Endothelial cell of umbilical vein (primary cell): ENCODE measurements at regions not wholly inside any gene's neighbourhood (a gene's known extent, or its start where the extent isn't known, plus 50 kb on each side); places are given as distances from the start of the nearest gene placed in this dataset.

Experiments
- BruUV-seq: library from RNA; stranded (reverse); fragments of 400-500 nt; replicated peaks from 2 replicates; lab custom pipeline; 2021; lab: Mats Ljungman, UMichigan
- CTCF ChIA-PET: fragments of 300-600, 350-600 bp; sonication (Branson Sonifier 250); formaldehyde crosslinking; loops from one replicate; lab custom pipeline; 2021; ENCODE audit warnings: antibody characterized with exemption, inconsistent platforms; lab: Charles Lee
- POLR2A ChIA-PET: fragments of 300-600, 350-600 bp; sonication (Branson Sonifier 250); formaldehyde crosslinking; loops from one replicate; lab custom pipeline; 2021; ENCODE audit warnings: antibody characterized with exemption, inconsistent platforms; lab: Charles Lee
- DNase-seq: peaks from one replicate; pipeline ENCODE4 v3.0.0-alpha.2; 2011; ENCODE audit warnings: low read depth, low spot score
- FAIRE-seq: peaks from 2 replicates; lab custom pipeline; 2011; peaks lifted over from hg19 to GRCh38; lab: Jason Lieb, UNC
- H2AFZ ChIP-seq: 2 replicates; pipeline ENCODE4 v1.6.0; 2012; ENCODE audit warnings: low read depth, low read length, control low read depth, inconsistent platforms
- H3K27ac ChIP-seq: 2 replicates; pipeline ENCODE4 v1.5.1; 2011; ENCODE audit warnings: low read depth, mild to moderate bottlenecking, control low read depth, low read length, moderate library complexity; ENCODE audit not compliant: insufficient read depth
- H3K27me3 ChIP-seq, 2 experiments: 2 replicates each; pipeline versions ENCODE4 v1.6.0 to v1.6.1; 2011; ENCODE audit warnings: low read length in 2 of 2, mixed read lengths in 1 of 2; ENCODE audit not compliant: control insufficient read depth in 2 of 2, insufficient read depth in 2 of 2
- H3K36me3 ChIP-seq, 2 experiments: 2 replicates in 1 of 2; 3 replicates in 1 of 2; pipeline ENCODE4 v1.5.1; 2011; ENCODE audit warnings: low read length in 2 of 2, mild to moderate bottlenecking in 1 of 2, moderate library complexity in 1 of 2; ENCODE audit not compliant: control insufficient read depth in 2 of 2, insufficient read depth in 2 of 2; ENCODE audit errors: extremely low read depth in 1 of 2
- H3K4me1 ChIP-seq: 3 replicates; pipeline ENCODE4 v1.5.1; 2011; ENCODE audit warnings: mild to moderate bottlenecking, low read length; ENCODE audit not compliant: control insufficient read depth, insufficient read depth; ENCODE audit errors: extremely low read depth
- H3K4me2 ChIP-seq: 2 replicates; pipeline ENCODE4 v1.6.1; 2011; ENCODE audit warnings: low read length, control low read depth, mixed read lengths; ENCODE audit not compliant: insufficient read depth
- H3K4me3 ChIP-seq, 3 experiments: fragments of 200-600 bp in 1 of 3; sonication (generic), shearing (Covaris generic) in 1 of 3; replicated peaks in 1 of 3; 2 replicates each; pipeline ENCODE4 v1.5.1; 2011 to 2016; ENCODE audit warnings: control low read depth in 3 of 3, low read length in 3 of 3, mild to moderate bottlenecking in 2 of 3, inconsistent platforms in 1 of 3, low read depth in 1 of 3, moderate library complexity in 1 of 3; ENCODE audit not compliant: insufficient read depth in 1 of 3
- H3K79me2 ChIP-seq: 2 replicates; pipeline ENCODE4 v1.6.0; 2012; ENCODE audit warnings: low read length, inconsistent platforms; ENCODE audit not compliant: control insufficient read depth, insufficient read depth
- H3K9ac ChIP-seq: replicated peaks from 2 replicates; pipeline ENCODE3; 2011; ENCODE audit warnings: low read length, control low read depth; ENCODE audit not compliant: insufficient read depth; ENCODE audit errors: extremely low read depth
- H3K9me1 ChIP-seq: replicated peaks from 3 replicates; pipeline ENCODE4 v1.6.0; 2011; ENCODE audit warnings: mild to moderate bottlenecking, low read length; ENCODE audit not compliant: control insufficient read depth, insufficient read depth; ENCODE audit errors: extremely low read depth
- H3K9me3 ChIP-seq: replicated peaks from 2 replicates; pipeline ENCODE4 v1.5.1; 2012; ENCODE audit warnings: low read length, inconsistent platforms; ENCODE audit not compliant: control insufficient read depth, insufficient read depth
- H4K20me1 ChIP-seq: replicated peaks from 2 replicates; pipeline ENCODE3; 2011; ENCODE audit warnings: mild to moderate bottlenecking, low read length; ENCODE audit not compliant: control insufficient read depth, insufficient read depth; ENCODE audit errors: extremely low read depth
- FOS ChIP-seq: IDR thresholded peaks from 2 replicates; pipeline ENCODE4 v1.6.1; 2011; ENCODE audit warnings: mild to moderate bottlenecking, low read length, moderate library complexity, borderline replicate concordance; ENCODE audit not compliant: insufficient read depth
- GATA2 ChIP-seq: IDR thresholded peaks from 2 replicates; pipeline ENCODE4 v1.7.0; 2011; ENCODE audit warnings: low read depth, mild to moderate bottlenecking, moderate library complexity, mixed read lengths, low read length; ENCODE audit not compliant: insufficient read length, insufficient read depth
- dilution Hi-C: fragments of 300-500 bp; cut with MboI; formaldehyde crosslinking; loops from one replicate; pipeline ENCODE4 v1.15.0; 2019; ENCODE audit warnings: low sequenced_read_pairs; ENCODE audit not compliant: extremely low pct_ligation_motif_present
- intact Hi-C: fragments of 100-400 bp; cut with micrococcal nuclease; formaldehyde crosslinking; loops from one replicate; pipeline ENCODE4 v1.10.0; 2022
- TF ChIP-seq, protein P1 (sequence below): IDR thresholded peaks from 2 replicates; pipeline ENCODE4 v1.6.1; 2011; ENCODE audit not compliant: insufficient read depth, insufficient read length
- TF ChIP-seq, protein P2 (sequence below), 2 donors: IDR thresholded peaks; 1 replicate in 1 of 2; 2 replicates in 1 of 2; pipeline ENCODE4 v1.5.1; 2011; ENCODE audit warnings: low read length in 2 of 2, mild to moderate bottlenecking in 2 of 2, moderate library complexity in 2 of 2, control low read depth in 1 of 2, inconsistent platforms in 1 of 2, low read depth in 1 of 2; ENCODE audit not compliant: insufficient read depth in 1 of 2; ENCODE audit errors: extremely low read depth in 1 of 2

DNA sequence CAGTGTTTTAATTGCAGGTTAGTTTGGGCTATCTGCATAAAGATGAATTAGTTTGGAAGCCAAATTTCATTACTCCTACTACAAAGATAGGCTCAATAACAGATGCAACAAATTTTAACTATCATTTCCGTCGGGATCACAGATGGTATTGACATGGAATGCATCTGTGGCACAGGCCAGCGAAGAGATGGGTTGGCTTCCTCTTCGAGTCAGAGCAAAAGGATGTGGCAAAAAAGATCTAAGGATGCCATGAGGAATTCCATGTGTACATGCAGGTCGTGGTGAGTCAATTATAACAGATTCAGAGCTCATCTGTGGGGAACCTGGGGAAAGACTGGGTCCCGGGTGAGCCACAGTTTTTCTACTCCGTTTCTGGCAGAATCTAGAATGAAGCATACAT is 83.0 kb upstream of the CITED2 start:
- no peak for DNase-seq
- no peaks in the 10 kb centered on the region for H3K36me3 ChIP-seq
- no peak overlapping the region for H3K4me3 ChIP-seq
- POLR2A ChIA-PET, result no interaction called here
- no peaks in the 10 kb centered on the region for H3K79me2 ChIP-seq
- BruUV-seq, result no TSS peak
- no peaks in the 10 kb centered on the region for H3K27me3 ChIP-seq
- no peaks in the 10 kb centered on the region for H4K20me1 ChIP-seq
- H2AFZ ChIP-seq, result no peak overlapping the region
- TF ChIP-seq, protein P1, sequence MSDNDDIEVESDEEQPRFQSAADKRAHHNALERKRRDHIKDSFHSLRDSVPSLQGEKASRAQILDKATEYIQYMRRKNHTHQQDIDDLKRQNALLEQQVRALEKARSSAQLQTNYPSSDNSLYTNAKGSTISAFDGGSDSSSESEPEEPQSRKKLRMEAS, result no peak
- TF ChIP-seq, protein P2, sequence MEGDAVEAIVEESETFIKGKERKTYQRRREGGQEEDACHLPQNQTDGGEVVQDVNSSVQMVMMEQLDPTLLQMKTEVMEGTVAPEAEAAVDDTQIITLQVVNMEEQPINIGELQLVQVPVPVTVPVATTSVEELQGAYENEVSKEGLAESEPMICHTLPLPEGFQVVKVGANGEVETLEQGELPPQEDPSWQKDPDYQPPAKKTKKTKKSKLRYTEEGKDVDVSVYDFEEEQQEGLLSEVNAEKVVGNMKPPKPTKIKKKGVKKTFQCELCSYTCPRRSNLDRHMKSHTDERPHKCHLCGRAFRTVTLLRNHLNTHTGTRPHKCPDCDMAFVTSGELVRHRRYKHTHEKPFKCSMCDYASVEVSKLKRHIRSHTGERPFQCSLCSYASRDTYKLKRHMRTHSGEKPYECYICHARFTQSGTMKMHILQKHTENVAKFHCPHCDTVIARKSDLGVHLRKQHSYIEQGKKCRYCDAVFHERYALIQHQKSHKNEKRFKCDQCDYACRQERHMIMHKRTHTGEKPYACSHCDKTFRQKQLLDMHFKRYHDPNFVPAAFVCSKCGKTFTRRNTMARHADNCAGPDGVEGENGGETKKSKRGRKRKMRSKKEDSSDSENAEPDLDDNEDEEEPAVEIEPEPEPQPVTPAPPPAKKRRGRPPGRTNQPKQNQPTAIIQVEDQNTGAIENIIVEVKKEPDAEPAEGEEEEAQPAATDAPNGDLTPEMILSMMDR (IDR thresholded peaks at IDR 0.05; ENCODE audit: extremely low read depth in 1 of 2, insufficient read depth in 1 of 2, low read depth in 1 of 2, low read length in 2 of 2), result no peak
- no peak for TF ChIP-seq GATA2
- H3K9me3 ChIP-seq, result no peaks in the 10 kb centered on the region
- H3K27ac ChIP-seq, result no peak overlapping the region
- no peak for FAIRE-seq
- no peaks in the 10 kb centered on the region for H3K9me1 ChIP-seq
- CTCF ChIA-PET, result no interaction called here
- intact Hi-C loops (no loop called here), dilution Hi-C loops (no loop called here)
- H3K4me1 ChIP-seq, result peaks cover 3% of the 10 kb centered on the region
- no peak overlapping the region for H3K4me2 ChIP-seq
- no peak overlapping the region for H3K9ac ChIP-seq

DNA sequence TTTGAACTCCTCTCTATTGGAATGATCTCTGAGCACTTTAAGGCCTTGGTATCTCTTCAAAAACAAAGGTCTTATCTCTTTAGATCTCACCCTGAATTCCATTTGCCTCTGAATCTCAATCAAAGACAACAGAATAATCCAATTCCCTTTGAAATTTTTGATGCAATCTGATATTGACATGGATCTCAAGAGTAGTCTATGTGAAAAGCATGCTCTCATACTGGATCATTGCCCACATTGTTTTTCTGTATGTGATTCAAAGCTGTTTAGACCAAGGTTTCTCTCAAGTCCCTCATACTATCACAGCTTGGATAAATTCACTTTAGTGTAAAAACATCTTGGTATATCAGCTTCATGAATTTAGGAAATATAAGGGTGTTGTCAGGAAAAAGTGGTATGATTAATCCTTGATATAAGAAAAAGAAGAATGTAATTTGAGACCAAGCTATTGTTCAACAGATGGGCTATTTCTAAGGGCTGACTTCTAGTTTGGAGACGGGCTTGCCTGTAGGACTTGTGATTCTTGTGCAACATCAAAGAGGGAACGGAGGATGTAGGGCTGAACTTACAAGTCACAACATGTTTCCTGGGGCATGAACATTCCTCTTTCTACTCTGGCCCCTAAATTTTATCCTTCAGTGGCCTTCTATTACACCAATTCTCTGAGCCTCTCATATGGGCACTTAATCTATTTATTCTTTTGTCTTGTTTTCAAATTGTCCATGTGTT is 77.9 kb upstream of the CITED2 start:
- Histone ChIP-seq H3K9ac (peak overlapping the region; percentile 16), H3K4me2 (peak overlapping the region; percentile 55), H3K27me3 (no peaks in the 10 kb centered on the region), H3K9me3 (no peaks in the 10 kb centered on the region), H2AFZ (peak overlapping the region; percentile 94), H3K27ac (no peak overlapping the region), H4K20me1 (no peaks in the 10 kb centered on the region), H3K36me3 (no peaks in the 10 kb centered on the region), H3K79me2 (no peaks in the 10 kb centered on the region), H3K9me1 (no peaks in the 10 kb centered on the region), H3K4me1 (peaks cover 9% of the 10 kb centered on the region), H3K4me3 (no peak overlapping the region)
- TF ChIP-seq FOS (no peak), GATA2 (peak; percentile 43)
- ChIA-PET POLR2A (no interaction called here), CTCF (interaction anchor here (0.6 to 1.6 kb wide), 5 partner anchors 10 to 82 kb away, joined by 3 to 4 read pairs (median 3); no protein-coding TSS in a partner anchor)
- intact Hi-C loops, result no loop called here
- BruUV-seq, result no TSS peak
- FAIRE-seq (no peak), DNase-seq (peak; percentile 79)
- dilution Hi-C loops, result no loop called here
